ENCODE measurements at regions not wholly inside any gene's neighbourhood (a gene's known extent, or its start where the extent isn't known, plus 50 kb on each side); places are given as distances from the start of the nearest gene placed in this dataset.

DNA sequence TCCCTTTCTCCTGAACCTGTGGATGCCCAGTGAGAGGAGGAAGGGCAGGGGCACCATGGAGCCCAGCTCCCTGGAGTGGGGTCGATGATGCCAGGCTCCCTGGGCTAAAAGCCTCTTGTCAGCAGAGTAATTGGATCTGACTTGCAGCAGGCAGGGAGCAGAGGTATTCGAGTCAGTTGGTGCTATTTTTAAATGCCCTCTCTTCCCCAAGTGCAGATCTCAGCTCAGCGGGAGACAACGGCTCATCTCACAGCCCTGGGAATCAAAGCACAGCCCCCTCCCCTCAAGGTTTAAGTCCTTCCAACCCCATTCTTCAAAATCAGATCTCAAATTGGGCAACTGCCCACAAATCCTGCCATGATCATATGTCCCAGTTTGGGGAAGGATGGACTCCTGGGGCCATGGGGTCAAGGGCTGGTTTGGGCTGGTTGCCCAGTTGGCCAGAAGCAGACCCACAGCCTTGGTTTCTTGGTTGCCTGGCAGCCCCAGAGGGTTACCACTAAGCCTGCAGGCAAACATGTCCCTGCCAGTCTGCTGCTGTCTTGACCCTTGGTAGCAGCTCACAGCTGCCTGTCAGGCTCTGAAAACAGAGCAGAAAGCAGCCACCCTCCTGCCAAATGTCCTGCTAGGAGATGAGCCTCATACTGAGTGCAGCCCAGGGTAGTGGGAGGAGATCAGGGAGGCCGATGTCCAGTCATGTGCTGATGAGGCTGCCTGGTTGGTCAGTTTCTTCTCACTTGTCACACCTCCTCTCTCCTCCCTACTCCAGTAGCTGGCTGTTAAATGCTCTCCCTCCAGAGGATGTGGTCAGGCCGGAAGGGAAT is 244.9 kb downstream of the LOXHD1 start:
- DNase-seq (ENCODE audit: low read depth), result no peak

DNA sequence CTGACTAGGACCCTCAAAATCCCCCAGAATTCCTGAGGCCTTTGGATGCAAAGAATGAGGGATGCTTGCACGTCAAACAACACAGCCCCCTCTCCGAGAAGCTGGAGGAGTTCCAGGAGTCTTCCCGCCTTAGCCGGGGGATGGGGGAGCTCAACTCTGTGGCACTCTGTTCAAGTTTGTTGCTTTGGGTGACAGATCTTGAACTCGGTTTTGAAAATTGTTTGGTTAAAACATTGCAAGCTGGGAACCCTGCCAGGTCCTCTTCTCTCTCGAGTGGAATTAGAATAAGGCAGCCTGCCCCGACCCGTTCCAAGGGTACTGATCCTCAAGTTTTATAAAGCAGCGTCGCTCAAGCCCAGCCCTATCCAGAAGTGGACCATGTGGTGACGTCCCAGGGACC is 244.1 kb downstream of the LOXHD1 start:
- DNase-seq (ENCODE audit: low read depth), result no peak

DNA sequence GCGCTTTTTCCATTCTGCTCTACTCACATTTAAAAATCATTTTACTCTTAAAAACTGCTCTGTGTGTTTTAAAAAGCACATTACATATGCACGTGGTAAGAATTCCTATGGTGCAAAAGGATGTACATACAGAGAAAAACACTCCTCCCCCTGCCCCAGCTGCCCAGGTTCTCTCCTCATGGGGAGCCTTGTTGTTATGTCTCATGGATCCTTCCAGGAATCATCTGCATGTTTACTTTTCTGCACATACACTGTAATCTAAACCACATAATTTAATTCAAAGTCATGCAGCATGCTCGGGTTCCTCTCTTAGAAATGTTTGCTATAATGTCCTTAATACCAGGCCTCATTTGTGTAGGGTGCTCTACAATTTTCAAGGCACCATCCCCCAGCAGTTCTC is 243.3 kb downstream of the LOXHD1 start:
- DNase-seq (ENCODE audit: low read depth), result no peak

DNA sequence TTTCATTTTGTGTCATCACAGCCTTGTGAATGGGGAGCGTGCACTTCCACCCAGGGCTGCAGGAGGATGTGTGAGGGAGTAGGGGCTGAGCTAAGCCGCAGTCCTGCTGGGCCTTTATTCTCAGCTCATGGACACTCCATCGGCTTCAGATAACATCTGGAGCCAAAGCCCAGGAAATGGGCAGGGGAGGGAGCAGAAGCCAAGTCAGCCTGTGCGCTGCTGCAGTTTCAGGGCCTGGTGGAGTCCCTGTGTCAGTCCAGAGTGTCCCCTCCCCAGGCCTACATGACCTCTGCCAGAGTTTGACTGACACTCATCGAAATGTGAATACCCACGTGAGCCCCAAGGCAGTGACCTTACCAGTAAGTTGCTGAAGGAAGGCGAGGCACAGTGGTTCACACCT is 242.2 kb downstream of the LOXHD1 start:
- DNase-seq (ENCODE audit: low read depth), result no peak

DNA sequence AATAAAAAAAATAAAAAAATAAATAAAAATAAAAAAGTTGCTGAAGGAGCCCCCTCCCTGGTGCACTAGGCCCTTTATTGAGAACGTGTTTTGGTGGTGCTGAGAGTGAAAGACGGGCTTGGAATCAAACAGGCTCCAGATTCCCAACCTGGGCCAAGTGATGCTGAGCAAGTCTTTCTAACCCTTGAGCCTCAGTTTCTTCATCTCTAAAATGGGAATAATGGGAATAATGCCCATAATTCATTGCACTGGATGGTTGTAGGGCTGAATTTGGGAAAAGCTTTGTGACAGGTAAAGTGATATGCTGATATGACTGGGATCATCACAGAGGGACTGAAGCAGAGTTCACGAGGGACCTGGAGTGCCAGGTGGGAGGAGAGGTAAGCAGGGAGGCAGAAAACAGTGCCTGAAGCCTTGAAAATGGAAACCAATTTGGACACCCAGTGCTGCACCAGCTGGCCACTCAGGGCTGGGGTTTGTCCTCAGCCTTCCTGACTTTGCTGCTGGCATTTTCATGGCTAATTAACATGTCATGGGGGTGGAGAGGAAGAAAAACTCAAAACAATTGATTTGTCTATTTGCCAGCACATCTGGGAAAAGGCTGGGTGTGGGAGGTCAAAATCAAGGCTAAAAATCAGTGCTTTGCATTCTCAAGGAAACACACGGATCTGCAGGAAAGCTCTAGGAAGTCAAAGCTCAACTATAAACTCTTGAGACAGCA is 241.3 kb downstream of the LOXHD1 start:
- DNase-seq (ENCODE audit: low read depth), result no peak

DNA sequence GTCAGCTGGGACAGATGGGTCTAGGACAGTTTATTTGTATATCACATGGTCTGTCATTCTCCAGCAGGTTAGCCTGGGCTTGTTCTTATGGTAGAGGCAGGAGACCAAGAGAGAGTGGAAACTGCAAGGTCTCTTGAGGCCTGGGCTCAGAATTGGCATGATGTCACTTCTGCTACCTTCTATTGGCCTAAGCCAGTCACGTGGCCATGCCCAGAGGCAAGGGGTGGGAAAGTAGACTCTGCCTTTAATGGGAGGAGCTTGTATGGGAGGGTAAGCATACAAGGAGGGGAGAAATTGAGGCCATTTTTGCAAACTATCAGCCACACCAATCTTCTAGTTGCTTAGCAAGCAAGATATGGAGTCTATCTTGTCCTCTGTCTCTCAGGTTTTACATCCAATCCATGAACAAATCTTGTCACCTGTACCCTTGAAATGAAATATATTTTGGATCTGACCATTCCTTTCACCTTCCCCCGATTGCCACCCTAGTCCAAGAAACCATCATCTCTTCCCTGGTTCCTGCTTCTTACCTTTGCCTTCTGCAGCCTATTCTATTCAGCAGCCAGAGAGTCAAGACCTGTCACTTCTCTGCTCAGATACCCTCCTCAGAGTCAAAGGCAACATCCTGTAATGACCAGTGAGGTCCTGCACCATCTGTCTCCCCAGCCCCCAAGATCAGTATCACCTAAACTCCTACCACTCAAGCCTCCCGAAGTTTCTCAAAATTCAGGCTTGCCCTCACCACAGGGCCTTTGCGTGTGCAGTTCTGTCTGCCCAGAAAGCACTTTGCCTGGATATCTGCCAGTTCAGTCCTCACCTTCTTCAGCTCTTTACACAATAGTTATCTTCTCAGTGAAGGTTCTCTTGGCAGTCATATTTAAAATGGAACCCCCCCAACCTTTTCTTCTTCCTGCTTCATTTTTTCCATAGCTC is 240.0 kb downstream of the LOXHD1 start:
- DNase-seq (ENCODE audit: low read depth), result peak; percentile 29

DNA sequence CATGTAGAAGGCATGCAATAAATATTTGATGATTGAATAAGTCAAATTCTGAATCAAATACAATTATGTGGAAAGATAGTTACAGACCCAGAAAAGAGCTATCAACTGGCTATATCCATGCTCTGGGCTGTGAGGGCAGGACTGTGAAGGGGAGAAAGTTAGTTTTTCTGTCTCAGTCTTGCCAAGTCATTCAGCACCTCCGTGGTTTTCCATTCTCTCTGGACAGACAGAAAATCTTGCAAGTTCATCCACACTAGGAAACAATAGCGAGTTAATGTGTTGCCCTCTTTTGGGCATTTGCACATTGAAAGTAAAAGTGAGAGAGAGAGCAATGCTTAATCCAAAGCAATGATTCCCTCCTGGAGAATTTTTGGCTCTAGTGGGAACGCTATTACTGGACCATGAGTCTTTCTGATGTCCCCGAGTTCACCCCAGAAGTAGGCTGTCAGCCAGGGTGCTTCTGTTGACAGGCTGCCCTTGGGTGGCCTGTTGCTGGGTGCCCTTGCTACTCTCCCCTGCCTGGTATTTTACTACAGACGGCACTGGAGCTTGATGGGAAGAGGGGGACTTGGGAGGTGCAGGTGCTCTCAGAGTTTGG is 238.3 kb downstream of the LOXHD1 start:
- DNase-seq (ENCODE audit: low read depth), result no peak

DNA sequence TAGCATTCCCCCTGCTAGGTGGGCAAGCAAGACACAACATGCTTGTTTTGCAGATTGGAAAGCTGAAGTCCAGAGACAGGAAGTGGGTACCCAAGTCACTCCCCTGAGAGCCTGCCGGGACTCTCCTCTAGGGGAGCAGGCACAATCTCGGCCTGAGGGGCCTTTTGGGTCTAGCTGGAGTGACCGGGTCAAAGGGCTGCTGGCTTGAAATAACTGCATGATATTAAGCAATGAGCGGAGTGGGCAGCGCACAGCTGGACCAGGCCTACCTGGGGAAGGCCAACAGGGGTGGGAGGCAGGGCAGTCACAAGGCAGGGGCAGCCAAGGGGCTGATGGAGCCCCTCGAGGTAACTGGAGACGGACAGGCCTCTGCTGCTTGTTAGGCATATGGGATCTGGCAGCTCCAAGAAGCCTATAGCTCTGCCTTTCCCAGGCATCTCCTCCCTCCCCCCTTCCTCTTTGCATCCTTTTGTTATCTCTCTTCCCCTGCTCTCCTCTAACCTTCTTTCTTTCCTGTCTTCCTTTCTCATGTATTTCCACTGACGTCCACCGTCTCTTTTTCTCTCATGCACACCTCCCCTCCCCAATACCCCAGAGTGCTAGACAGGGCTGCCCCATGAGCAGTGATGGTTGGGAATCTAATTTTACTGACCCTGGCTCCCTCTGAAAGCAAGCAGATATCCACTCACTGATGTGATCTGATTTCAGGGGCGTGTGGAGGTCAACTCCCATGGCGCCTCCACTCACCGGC is 237.5 kb downstream of the LOXHD1 start:
- no peak for DNase-seq (ENCODE audit: low read depth)

DNA sequence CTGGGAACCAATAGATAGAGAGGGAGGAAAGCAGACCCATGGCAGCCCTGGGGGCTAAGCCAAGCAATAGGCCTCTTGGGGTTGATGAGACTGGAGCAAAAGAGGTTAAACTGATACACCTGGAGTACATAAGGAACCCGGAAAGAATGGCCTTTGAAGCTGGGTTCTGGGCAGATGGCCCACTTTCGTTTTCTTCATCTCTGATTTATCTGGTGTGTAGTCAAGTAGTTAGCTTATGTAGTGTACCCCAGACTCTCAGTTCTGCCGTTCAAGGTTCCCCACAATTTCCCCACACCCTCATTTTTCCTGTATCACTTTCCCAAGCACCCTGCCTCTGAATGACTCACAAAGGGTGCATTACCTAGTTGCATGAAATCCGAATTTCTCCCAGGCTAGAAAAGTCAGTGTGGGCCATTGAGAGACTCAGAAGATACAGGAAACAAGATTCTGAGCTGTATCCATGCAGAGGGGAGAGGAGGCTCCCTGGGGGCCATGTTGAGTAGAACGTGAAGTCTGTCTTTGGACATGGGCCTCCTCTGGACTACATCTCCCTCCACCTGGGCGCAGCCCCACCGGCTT is 235.0 kb downstream of the LOXHD1 start:
- no peak for DNase-seq (ENCODE audit: low read depth)

DNA sequence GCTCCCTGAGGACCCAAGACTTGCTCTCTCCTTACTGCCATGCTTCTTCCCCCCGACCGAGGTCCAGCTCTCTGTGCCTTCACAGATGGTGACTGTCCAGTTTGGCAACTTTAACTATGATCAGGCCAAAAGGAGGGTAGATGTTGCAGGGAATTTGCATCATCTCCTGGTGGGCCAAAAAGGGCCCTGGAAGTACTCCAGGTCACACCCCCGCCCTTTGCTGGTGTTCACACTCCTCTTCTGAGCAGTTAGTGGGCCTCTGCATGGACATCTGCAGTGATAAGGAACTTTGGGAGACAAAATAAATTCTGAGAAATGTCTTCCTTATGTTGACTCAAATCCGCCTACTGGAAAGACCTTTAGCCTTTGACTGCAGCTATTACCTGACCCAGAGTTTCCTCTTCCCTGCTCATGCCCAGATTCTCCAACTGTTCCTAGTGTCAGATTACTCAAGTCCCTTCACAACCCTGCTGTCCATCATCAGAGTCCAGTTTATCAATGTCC is 234.4 kb downstream of the LOXHD1 start:
- no peak for DNase-seq (ENCODE audit: low read depth)

DNA sequence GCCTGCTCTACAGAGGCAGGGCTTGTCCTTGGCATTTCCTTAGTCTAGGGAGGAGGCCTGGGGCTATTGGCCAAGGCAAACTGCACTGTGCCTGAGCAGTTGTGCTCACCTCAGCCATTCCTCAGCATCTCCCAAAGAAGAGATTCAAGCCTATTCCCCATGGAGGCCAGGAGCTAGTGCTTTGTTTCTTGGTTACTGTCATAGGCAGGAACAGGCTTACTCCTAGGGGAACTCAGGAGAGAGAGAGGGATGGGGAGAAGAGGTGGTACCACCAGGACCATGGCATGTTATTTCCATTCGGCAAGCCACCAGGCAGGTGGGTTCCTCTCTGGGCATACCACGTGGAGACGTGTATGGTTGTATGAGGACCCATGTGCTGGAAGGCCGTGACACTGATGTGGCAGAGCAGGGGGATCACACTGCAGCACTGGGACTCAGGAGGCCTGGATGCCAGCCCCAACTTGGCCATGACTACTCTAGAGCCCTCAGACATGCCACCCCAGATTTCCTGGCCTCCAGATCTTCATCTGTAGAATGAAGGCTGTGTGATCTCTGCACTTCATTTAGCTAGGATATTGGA is 233.7 kb downstream of the LOXHD1 start:
- DNase-seq (ENCODE audit: low read depth), result no peak

DNA sequence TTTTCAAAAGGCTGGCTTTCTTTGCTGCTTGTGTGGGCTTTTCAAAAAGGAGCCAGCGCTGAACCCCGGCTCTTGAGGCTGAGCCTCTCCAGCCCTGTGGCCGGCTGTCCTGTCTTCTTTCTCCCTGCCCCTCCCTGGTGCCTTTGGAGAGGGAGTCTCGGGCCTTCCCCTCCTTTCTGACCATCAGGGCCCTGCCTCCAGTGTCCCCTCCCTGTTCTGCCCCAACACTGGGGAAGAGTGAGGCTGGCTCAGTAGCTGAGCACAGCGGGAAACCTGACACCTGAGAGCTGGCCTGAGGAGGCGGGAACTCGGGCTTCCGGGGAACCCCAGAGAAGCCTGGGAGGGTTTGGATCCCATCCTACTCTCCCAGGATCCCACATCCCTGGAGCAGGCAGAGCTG is 232.1 kb downstream of the LOXHD1 start:
- DNase-seq (ENCODE audit: low read depth), result no peak

DNA sequence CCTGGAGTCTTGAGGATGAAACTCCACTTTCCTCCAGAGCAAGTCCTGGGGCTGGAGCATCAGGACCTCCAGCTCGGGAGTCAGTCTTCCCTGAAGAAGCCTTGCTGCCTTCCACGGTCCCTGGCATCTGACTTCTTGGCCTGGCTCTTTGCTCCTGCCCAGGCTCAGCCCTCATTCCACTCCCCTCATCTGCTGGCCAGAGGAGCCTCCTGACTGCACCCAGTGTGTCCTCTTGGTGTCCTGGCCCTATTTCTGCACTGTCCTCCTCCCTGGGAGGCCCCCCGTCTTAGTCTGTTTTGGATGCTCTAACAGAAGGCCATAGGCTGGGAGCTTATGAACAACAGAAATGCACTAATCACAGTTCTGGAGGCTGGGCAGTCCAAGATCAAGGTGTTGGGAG is 231.5 kb downstream of the LOXHD1 start:
- DNase-seq (ENCODE audit: low read depth), result no peak

DNA sequence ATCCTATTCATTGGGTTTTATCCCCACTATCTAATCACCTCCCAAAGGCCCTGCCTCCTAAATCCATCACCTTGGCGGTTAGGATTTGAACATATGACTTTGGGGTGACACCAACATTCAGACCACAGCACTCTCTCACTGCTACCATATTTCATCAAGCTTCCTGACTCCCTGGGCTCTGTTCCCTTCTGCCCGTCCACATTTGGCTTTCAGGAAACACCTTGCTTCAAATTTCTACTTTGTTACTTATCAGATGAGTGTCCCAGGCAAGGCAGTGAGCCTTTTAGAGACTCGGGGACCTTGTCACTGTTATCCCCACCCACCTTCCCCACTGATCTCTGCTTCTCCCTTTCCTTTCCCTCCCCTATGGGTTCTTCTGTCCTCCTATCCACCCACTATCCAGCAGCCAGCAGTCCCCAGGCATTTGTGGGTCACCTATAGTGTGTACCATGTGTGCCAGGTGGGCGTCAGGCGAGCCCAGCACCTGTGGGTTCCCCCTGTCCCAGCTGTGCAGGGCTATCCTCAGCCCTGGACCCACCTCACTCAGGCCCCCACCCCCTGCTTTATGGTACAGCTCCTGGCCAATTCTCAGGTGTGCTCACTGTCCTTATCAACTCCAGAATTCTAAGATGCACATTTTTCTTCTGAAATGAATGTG is 230.9 kb downstream of the LOXHD1 start:
- DNase-seq (ENCODE audit: low read depth), result no peak

DNA sequence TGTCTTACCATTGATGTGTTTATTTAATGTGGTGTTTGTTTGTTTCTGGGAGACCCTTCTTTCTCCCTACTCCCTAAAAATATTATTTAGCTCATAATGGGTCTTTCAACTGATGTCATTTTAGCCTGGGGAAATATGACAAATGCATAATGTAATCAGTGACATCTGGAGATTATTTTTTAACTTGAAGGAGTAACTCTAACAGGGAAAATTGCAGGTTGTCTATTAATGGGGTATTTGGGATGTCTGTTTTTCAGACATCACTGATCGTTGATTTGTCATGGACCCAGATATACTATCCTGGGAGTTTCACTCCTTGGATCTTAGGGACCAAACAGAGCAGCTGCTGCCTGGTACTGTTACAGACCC is 230.4 kb downstream of the LOXHD1 start:
- DNase-seq (ENCODE audit: low read depth), result no peak

All from ELR (cell line).